Inflammatory macrophage treated with lipopolysaccharide for 4 hours (primary cell): ENCODE measurements at regions not wholly inside any gene's neighbourhood (a gene's known extent, or its start where the extent isn't known, plus 50 kb on each side); places are given as distances from the start of the nearest gene placed in this dataset.
"Not testable (repeated sequence)": the region's sequence is repeated elsewhere in the genome, so short reads cannot be mapped to it uniquely, and the experiment has no call there.

ENCODE experiments used
- DNase-seq: peaks from one replicate; pipeline ENCODE4 v3.0.0-alpha.2; 2020

DNA sequence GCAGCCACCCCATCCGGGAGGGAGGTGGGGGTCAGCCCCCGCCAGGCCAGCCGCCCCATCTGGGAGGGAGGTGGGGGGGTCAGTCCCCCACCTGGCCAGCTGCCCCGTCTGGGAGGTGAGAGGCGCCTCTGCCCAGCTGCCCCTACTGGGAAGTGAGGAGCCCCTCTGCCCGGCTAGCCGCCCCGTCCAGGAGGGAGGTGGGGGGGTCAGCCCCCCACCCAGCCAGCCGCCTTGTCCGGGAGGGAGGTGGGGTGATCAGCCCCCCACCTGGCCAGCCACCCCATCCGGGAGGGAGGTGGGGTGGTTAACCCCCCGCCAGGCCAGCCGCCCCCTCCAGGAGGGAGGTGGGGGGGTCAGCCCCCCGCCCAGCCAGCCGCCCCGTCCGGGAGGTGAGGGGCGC, 852.4 kb upstream of the DEFB115 start:
- not testable (repeated sequence) for DNase-seq

DNA sequence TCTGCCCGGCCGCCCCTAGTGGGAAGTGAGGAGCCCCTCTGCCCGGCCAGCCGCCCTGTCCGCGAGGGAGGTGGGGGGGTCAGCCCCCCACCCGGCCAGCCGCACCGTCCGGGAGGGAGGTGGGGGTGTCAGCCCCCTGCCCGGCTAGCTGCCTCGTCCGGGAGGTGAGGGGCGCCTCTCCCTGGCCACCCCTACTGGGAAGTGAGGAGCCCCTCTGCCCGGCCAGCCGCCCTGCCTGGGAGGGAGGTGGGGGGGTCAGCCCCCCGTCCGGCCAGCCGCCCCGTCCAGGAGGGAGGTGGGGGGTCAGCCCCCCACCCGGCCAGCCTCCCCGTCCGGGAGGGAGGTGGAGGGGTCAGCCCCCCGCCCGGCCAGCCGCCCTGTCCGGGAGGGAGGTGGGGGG, 851.9 kb upstream of the DEFB115 start:
- DNase-seq: not testable (repeated sequence)

DNA sequence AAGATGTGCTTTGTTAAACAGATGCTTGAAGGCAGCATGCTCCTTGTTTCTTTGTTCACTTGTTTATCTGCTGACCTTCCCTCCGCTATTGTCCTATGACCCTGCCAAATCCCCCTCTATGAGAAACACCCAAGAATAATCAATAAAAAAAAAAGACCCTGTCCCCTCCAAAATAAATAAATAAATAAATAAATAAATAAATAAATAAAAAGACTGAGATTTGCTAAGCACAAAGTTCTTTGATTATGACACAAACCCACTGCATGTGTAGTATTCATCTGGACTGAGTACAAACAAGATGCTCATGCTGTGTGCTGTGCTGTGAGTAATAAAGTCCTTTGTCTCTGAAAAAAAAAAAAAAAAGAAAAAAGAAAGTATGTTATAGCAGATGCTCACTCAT, 851.1 kb upstream of the DEFB115 start:
- DNase-seq: not testable (repeated sequence)

DNA sequence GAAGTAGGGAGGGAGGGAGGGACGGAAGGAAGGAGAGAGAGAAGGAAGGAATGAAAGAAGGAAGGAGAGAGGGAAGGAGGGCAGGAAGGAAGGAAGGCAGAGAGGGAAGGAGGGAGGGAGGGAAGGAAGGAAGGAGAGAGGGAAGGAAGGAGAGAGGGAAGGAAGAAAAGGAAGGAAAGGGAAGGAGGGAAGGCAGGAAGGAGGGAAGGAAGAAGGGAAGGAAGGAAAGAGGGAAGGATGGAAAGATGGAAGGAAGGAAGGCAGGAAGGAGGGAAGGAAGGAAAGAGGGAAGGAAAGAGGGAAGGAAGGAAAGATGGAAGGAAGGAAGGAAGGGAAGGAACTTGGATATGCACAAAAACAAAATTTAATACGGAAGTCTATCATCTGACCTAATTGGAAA, 844.5 kb upstream of the DEFB115 start:
- no peak for DNase-seq

DNA sequence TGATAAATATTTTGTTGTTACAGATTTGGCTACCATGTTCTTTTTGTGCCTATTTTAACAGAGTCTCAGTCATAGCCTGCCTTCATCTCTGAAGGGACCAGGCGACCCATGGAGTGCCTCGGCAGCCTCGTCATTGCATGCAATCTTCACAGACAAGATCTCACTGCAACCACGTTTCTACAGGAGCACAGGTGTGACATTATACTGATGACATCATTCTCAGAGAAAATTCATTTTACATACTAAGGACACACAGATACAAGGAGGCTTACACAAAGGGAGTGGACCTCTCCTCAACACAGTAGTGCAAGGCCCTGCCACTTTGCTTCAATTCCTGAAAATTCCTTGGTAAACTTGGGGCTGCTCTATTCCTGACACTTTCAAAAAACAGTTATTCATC, 840.1 kb upstream of the DEFB115 start:
- DNase-seq: not testable (repeated sequence)

DNA sequence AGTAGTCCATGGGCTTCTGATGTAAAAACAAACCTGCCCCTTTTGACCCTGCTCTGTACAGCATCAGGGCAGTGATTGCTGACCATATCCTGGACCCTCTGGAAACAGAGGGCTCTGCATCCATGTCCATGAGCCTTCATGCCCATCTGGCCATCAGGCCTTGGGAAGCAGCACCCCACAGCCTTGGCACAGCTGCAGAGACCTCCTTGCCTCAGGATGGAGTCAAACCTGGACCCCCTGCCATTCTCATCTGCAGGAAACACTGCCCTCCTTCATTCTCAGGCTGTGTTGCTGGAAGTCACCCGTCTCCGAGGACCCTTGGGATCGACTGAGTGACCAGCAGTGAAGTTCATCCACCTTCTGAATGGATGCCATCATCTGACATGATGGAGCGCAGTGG, 839.1 kb upstream of the DEFB115 start:
- DNase-seq: not testable (repeated sequence)

DNA sequence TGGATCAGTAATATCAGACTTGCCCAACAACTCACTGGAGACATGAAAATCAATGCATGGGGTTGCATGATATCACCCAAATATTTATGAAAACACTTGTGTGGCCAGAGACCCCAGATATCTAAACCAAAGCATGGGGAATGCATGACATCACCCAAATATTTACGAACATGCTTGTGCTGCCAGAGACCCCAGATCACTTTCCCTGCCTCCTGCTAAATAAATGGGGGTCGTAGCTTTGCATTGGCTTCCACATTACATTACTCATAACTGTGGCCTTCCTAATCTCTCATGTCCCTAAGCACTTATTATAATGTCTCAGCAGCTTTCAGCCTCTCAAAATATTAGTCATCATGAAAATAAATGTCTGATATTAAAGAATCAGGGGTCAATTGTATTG, 838.0 kb upstream of the DEFB115 start:
- DNase-seq: no peak

DNA sequence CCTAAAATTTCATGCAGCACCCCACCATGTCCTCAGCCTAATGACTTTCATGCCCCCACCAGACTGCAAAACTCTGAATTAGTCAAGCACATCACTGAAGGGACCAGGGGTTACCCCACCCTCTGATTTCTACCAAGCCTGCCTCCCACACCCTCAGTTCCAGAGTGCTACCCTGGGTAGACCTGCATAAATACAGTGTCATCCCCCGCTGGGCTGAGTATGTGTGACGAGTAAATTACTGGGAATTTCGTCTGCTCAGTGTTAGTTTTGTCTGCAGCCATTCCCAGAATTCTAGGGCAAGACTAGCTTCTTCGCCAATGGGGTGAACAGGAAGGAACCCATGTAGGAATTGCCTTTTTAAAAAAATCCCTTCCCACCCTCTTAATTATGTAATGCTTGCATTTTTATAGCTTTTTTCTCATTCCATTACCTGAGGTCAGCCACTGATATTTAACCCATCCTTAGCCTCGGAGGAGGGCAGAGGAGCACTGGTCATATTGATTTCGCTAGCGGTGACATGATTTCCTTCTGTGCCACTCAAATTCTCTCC, 837.5 kb upstream of the DEFB115 start:
- not testable (repeated sequence) for DNase-seq
